SK-N-SH treated with all-trans-retinoic acid at 6 μM for 48 hours (cell line): ENCODE measurements at regions not wholly inside any gene's neighbourhood (a gene's known extent, or its start where the extent isn't known, plus 50 kb on each side); places are given as distances from the start of the nearest gene placed in this dataset.

Experiments used
- ATAC-seq: fragments of 200-7000 bp; cut with Tn5 transposase; 3 replicates; pipeline ENCODE4 v1.9.1; 2020; ENCODE audit warnings: mild to moderate bottlenecking, moderate library complexity
- ARNTL ChIP-seq: fragments of 450-650 bp; formaldehyde crosslinking; IDR thresholded peaks from 2 replicates; pipeline ENCODE4 v1.5.0; 2020; ENCODE audit warnings: low read depth, mild to moderate bottlenecking, moderate library complexity, borderline replicate concordance
- BACH2 ChIP-seq: fragments of 250-450 bp; sonication (Bioruptor Pico); IDR thresholded peaks from 2 replicates; pipeline ENCODE4 v1.9.0; 2021; ENCODE audit warnings: mild to moderate bottlenecking, borderline replicate concordance
- CREB5 ChIP-seq: fragments of 250-450 bp; sonication (Bioruptor Pico); IDR thresholded peaks from 2 replicates; pipeline ENCODE4 v1.5.1; 2020; ENCODE audit warnings: low read depth, mild to moderate bottlenecking, moderate library complexity
- CSDC2 ChIP-seq: fragments of 250-450 bp; sonication (Bioruptor Pico); IDR thresholded peaks from 2 replicates; pipeline ENCODE4 v1.5.0; 2020; ENCODE audit warnings: mild to moderate bottlenecking, moderate library complexity
- ESRRG ChIP-seq: fragments of 250-450 bp; sonication (Bioruptor Pico); IDR thresholded peaks from 2 replicates; pipeline ENCODE4 v1.6.1; 2021; ENCODE audit warnings: mild to moderate bottlenecking
- GLIS3 ChIP-seq: fragments of 250-450 bp; sonication (Bioruptor Pico); IDR thresholded peaks from 2 replicates; pipeline ENCODE4 v1.5.0; 2020; ENCODE audit warnings: mild to moderate bottlenecking, moderate library complexity
- ISL1 ChIP-seq: fragments of 250-450 bp; sonication (Bioruptor Pico); IDR thresholded peaks from 2 replicates; pipeline ENCODE4 v2.1.2; 2022; ENCODE audit warnings: mild to moderate bottlenecking, moderate library complexity
- OSR1 ChIP-seq: fragments of 250-450 bp; sonication (Bioruptor Pico); IDR thresholded peaks from 2 replicates; pipeline ENCODE4 v1.8.0; 2022; ENCODE audit warnings: moderate library complexity, mild to moderate bottlenecking, inconsistent platforms
- POU6F1 ChIP-seq: fragments of 250-450 bp; sonication (Bioruptor Pico); IDR thresholded peaks from 2 replicates; pipeline ENCODE4 v1.8.0; 2021; ENCODE audit warnings: low read depth, mild to moderate bottlenecking, moderate library complexity, borderline replicate concordance
- PPARA ChIP-seq: fragments of 250-450 bp; sonication (Bioruptor Pico); IDR thresholded peaks from 2 replicates; pipeline ENCODE4 v1.5.0; 2020; ENCODE audit warnings: mild to moderate bottlenecking, borderline replicate concordance
- RARB ChIP-seq: fragments of 250-450 bp; sonication (Bioruptor Pico); IDR thresholded peaks from 2 replicates; pipeline ENCODE4 v1.8.0; 2021; ENCODE audit warnings: mild to moderate bottlenecking, moderate library complexity
- SNAI2 ChIP-seq: fragments of 250-450 bp; sonication (Bioruptor Pico); IDR thresholded peaks from 2 replicates; pipeline ENCODE4 v1.5.0; 2020; ENCODE audit warnings: mild to moderate bottlenecking, moderate library complexity
- TCF4 ChIP-seq: fragments of 250-450 bp; sonication (Bioruptor Pico); IDR thresholded peaks from 2 replicates; pipeline ENCODE4 v1.8.0; 2021; ENCODE audit warnings: mild to moderate bottlenecking, moderate library complexity, borderline replicate concordance
- TOX ChIP-seq: fragments of 250-450 bp; sonication (Bioruptor Pico); IDR thresholded peaks from 2 replicates; pipeline ENCODE4 v1.8.0; 2021; ENCODE audit warnings: mild to moderate bottlenecking, moderate library complexity, borderline replicate concordance
- TSHZ2 ChIP-seq: fragments of 250-450 bp; sonication (Bioruptor Pico); IDR thresholded peaks from 2 replicates; pipeline ENCODE4 v1.5.0; 2020; ENCODE audit warnings: mild to moderate bottlenecking, moderate library complexity
- ZC3H10 ChIP-seq: fragments of 250-450 bp; sonication (Bioruptor Pico); IDR thresholded peaks from 2 replicates; pipeline ENCODE4 v1.5.1; 2021; ENCODE audit warnings: mild to moderate bottlenecking, moderate library complexity
- ZFP30 ChIP-seq: fragments of 450-650 bp; formaldehyde crosslinking; IDR thresholded peaks from 2 replicates; pipeline ENCODE4 v1.5.0; 2022; ENCODE audit warnings: mild to moderate bottlenecking, moderate library complexity
- ZNF70 ChIP-seq: fragments of 450-650 bp; formaldehyde crosslinking; IDR thresholded peaks from 2 replicates; pipeline ENCODE4 v1.5.0; 2020; ENCODE audit warnings: mild to moderate bottlenecking, moderate library complexity
- ZNF8 ChIP-seq: fragments of 450-650 bp; formaldehyde crosslinking; IDR thresholded peaks from 2 replicates; pipeline ENCODE4 v1.5.0; 2020; ENCODE audit warnings: mild to moderate bottlenecking, moderate library complexity
- TF ChIP-seq, protein P1 (sequence below): fragments of 250-450 bp; sonication (Bioruptor Pico); IDR thresholded peaks from 2 replicates; pipeline ENCODE4 v1.8.0; 2020; ENCODE audit warnings: mild to moderate bottlenecking, moderate library complexity, borderline replicate concordance
- TF ChIP-seq, protein P2 (sequence below): fragments of 250-450 bp; sonication (Bioruptor Pico); IDR thresholded peaks from 2 replicates; pipeline ENCODE4 v1.5.1; 2021; ENCODE audit warnings: mild to moderate bottlenecking, moderate library complexity

GRCh38 chr10:107865691-107866090, 701.2 kb upstream of the SORCS1 start:
- ATAC-seq, result no peak
- TF ChIP-seq POU6F1 (CRISPR knock-in tag) (no peak), GLIS3 (CRISPR knock-in tag) (no peak), TSHZ2 (CRISPR knock-in tag) (no peak), ESRRG (CRISPR knock-in tag) (no peak), CSDC2 (CRISPR knock-in tag) (no peak), ARNTL (CRISPR knock-in tag) (no peak), ZC3H10 (no peak), CREB5 (CRISPR knock-in tag) (no peak), ZFP30 (no peak), TOX (CRISPR knock-in tag) (no peak), SNAI2 (CRISPR knock-in tag) (no peak), OSR1 (CRISPR knock-in tag) (no peak), PPARA (CRISPR knock-in tag) (no peak), BACH2 (CRISPR knock-in tag) (no peak), ISL1 (CRISPR knock-in tag) (no peak), TCF4 (no peak)
- TF ChIP-seq, protein P1, sequence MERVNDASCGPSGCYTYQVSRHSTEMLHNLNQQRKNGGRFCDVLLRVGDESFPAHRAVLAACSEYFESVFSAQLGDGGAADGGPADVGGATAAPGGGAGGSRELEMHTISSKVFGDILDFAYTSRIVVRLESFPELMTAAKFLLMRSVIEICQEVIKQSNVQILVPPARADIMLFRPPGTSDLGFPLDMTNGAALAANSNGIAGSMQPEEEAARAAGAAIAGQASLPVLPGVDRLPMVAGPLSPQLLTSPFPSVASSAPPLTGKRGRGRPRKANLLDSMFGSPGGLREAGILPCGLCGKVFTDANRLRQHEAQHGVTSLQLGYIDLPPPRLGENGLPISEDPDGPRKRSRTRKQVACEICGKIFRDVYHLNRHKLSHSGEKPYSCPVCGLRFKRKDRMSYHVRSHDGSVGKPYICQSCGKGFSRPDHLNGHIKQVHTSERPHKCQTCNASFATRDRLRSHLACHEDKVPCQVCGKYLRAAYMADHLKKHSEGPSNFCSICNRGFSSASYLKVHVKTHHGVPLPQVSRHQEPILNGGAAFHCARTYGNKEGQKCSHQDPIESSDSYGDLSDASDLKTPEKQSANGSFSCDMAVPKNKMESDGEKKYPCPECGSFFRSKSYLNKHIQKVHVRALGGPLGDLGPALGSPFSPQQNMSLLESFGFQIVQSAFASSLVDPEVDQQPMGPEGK (CRISPR knock-in tag), result no peak
- TF ChIP-seq, protein P2, sequence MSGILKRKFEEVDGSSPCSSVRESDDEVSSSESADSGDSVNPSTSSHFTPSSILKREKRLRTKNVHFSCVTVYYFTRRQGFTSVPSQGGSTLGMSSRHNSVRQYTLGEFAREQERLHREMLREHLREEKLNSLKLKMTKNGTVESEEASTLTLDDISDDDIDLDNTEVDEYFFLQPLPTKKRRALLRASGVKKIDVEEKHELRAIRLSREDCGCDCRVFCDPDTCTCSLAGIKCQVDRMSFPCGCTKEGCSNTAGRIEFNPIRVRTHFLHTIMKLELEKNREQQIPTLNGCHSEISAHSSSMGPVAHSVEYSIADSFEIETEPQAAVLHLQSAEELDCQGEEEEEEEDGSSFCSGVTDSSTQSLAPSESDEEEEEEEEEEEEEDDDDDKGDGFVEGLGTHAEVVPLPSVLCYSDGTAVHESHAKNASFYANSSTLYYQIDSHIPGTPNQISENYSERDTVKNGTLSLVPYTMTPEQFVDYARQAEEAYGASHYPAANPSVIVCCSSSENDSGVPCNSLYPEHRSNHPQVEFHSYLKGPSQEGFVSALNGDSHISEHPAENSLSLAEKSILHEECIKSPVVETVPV (CRISPR knock-in tag), result no peak

GRCh38 chr10:107859065-107859464, 694.6 kb upstream of the SORCS1 start:
- TF ChIP-seq TCF4 (no peak), ZNF70 (CRISPR knock-in tag) (no peak)
- no peak for ATAC-seq

- TF ChIP-seq BACH2 (CRISPR knock-in tag) (no peak), RARB (CRISPR knock-in tag) (no peak)
- ATAC-seq, result no peak
Measured at GRCh38 chr10:107856047-107856315, 691.5 kb upstream of the SORCS1 start.

DNA sequence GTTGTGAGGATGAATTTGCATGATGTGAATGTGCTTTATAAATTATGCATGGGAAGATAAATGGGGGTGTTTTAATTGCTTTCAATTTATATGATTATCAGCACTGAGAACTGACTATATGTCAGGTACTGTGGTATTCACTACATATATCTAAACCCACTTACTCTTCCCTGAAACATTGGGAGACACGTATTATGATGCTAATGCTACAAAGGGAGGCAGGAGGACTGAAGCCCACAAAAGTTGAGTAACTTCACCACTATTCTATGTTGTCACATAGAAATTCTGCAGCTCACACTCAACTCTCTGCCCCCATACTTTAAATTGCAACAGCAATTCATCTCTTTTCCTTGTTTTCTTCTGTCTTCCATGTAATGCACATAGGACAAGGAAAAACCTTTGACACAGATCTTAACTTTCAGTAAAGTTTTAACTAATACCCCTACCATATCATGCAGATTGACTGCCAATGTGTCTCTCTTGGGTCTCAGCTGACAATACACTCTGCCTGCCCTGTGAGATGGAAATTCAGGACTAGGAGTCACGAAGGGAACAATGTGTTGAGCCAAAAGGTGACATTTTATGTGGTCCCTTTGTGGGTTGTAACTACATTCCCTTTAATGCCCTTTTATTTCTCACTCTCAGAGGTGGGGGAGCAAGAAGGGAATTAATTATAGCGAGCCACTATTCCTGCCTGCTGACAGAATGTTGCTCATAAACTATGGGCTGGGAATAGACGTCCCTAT, 691.0 kb upstream of the SORCS1 start:
- no peak for TF ChIP-seq POU6F1 (CRISPR knock-in tag)
- no peak for TF ChIP-seq TOX (CRISPR knock-in tag)
- TF ChIP-seq, protein P2 (CRISPR knock-in tag), result no peak
- TF ChIP-seq TCF4, result no peak
- no peak for TF ChIP-seq ZNF8
- TF ChIP-seq ESRRG (CRISPR knock-in tag), result no peak
- no peak for ATAC-seq
